H9 (cell line): ENCODE measurements at regions not wholly inside any gene's neighbourhood (a gene's known extent, or its start where the extent isn't known, plus 50 kb on each side); places are given as distances from the start of the nearest gene placed in this dataset.

Experiments
- DNase-seq: peaks from one replicate; pipeline ENCODE4 v3.0.0-alpha.2; 2017
- H2AFZ ChIP-seq: one replicate; pipeline ENCODE4 v1.6.1; 2013; ENCODE audit warnings: mild to moderate bottlenecking, low read length, control low read depth, moderate library complexity
- H2AK5ac ChIP-seq: 2 replicates; pipeline ENCODE4 v1.6.1; 2013; ENCODE audit warnings: low read length, control low read depth, mixed read lengths; ENCODE audit not compliant: insufficient read length
- H2BK120ac ChIP-seq: one replicate; pipeline ENCODE4 v1.6.1; 2013; ENCODE audit warnings: low read depth, mild to moderate bottlenecking, low read length, control low read depth, inconsistent platforms; ENCODE audit not compliant: poor library complexity, severe bottlenecking
- H2BK12ac ChIP-seq: 2 replicates; pipeline ENCODE4 v1.6.1; 2013; ENCODE audit warnings: low read length, control low read depth, mixed read lengths, low read depth; ENCODE audit not compliant: insufficient read length
- H2BK15ac ChIP-seq: 2 replicates; pipeline ENCODE4 v1.6.1; 2013; ENCODE audit warnings: low read depth, low read length, control low read depth
- H2BK20ac ChIP-seq: one replicate; pipeline ENCODE4 v1.6.1; 2013; ENCODE audit warnings: low read depth, mild to moderate bottlenecking, low read length, control low read depth, inconsistent platforms; ENCODE audit not compliant: poor library complexity, severe bottlenecking
- H2BK5ac ChIP-seq: 2 replicates; pipeline ENCODE4 v1.6.1; 2013; ENCODE audit warnings: low read length, control low read depth, mixed read lengths; ENCODE audit not compliant: insufficient read length
- H3K14ac ChIP-seq: 2 replicates; pipeline ENCODE4 v1.6.1; 2013; ENCODE audit warnings: low read length, control low read depth; ENCODE audit not compliant: insufficient read depth
- H3K18ac ChIP-seq: 2 replicates; pipeline ENCODE4 v1.6.1; 2013; ENCODE audit warnings: low read depth, mild to moderate bottlenecking, mixed read lengths, low read length, control low read depth; ENCODE audit not compliant: insufficient read length
- H3K23ac ChIP-seq: 2 replicates; pipeline ENCODE4 v1.6.1; 2013; ENCODE audit warnings: low read length, control low read depth, mixed read lengths, low read depth; ENCODE audit not compliant: insufficient read length
- H3K23me2 ChIP-seq: 2 replicates; pipeline ENCODE4 v1.6.1; 2013; ENCODE audit warnings: low read depth, mild to moderate bottlenecking, mixed read lengths, low read length, control low read depth; ENCODE audit not compliant: insufficient read length, poor library complexity, severe bottlenecking
- H3K27ac ChIP-seq: 2 replicates; pipeline ENCODE4 v1.5.1; 2013; ENCODE audit warnings: low read length, control low read depth, mixed read lengths, low read depth; ENCODE audit not compliant: insufficient read length
- H3K27me3 ChIP-seq: 2 replicates; pipeline ENCODE4 v1.6.1; 2013; ENCODE audit warnings: low read length, control low read depth, inconsistent platforms; ENCODE audit not compliant: insufficient read depth
- H3K4ac ChIP-seq: 2 replicates; pipeline ENCODE4 v1.6.1; 2013; ENCODE audit warnings: low read depth, mild to moderate bottlenecking, control low read depth, inconsistent platforms, low read length, moderate library complexity
- H3K4me1 ChIP-seq: 2 replicates; pipeline ENCODE4 v1.6.1; 2013; ENCODE audit warnings: low read length, control low read depth, inconsistent platforms; ENCODE audit not compliant: insufficient read depth
- H3K4me2 ChIP-seq: 2 replicates; pipeline ENCODE4 v1.6.1; 2013; ENCODE audit warnings: low read length, control low read depth, mixed read lengths; ENCODE audit not compliant: insufficient read length, insufficient read depth
- H3K56ac ChIP-seq: 2 replicates; pipeline ENCODE4 v1.6.1; 2013; ENCODE audit warnings: low read depth, mild to moderate bottlenecking, mixed read lengths, low read length, control low read depth; ENCODE audit not compliant: insufficient read length
- H3K79me1 ChIP-seq: 2 replicates; pipeline ENCODE4 v1.6.1; 2013; ENCODE audit warnings: low read depth, mild to moderate bottlenecking, moderate library complexity, low read length, control low read depth, inconsistent platforms; ENCODE audit not compliant: insufficient read depth, poor library complexity, severe bottlenecking
- H3K79me2 ChIP-seq: 2 replicates; pipeline ENCODE4 v1.6.1; 2013; ENCODE audit warnings: low read length, control low read depth, inconsistent platforms; ENCODE audit not compliant: insufficient read depth
- H3K9ac ChIP-seq: 2 replicates; pipeline ENCODE4 v1.6.1; 2013; ENCODE audit warnings: low read length, control low read depth, mixed read lengths; ENCODE audit not compliant: insufficient read length; ENCODE audit errors: extremely low read depth
- H3K9me3 ChIP-seq: one replicate; pipeline ENCODE4 v1.6.1; 2013; ENCODE audit warnings: low read depth, low read length, inconsistent platforms; ENCODE audit not compliant: control insufficient read depth
- H3T11ph ChIP-seq: one replicate; pipeline ENCODE4 v1.6.1; 2013; ENCODE audit warnings: mild to moderate bottlenecking, low read length, control low read depth, inconsistent platforms
- H4K20me1 ChIP-seq: one replicate; pipeline ENCODE4 v1.6.1; 2013; ENCODE audit not compliant: control insufficient read depth, insufficient read length, insufficient read depth
- H4K5ac ChIP-seq: 2 replicates; pipeline ENCODE4 v1.6.1; 2013; ENCODE audit warnings: low read depth, mild to moderate bottlenecking, mixed read lengths, low read length, control low read depth; ENCODE audit not compliant: insufficient read length
- H4K8ac ChIP-seq: replicated peaks from 2 replicates; pipeline ENCODE4 v1.6.1; 2013; ENCODE audit warnings: low read length, control low read depth, mixed read lengths, low read depth; ENCODE audit not compliant: insufficient read length
- H4K91ac ChIP-seq: 2 replicates; pipeline ENCODE4 v1.6.1; 2013; ENCODE audit warnings: low read depth, mild to moderate bottlenecking, moderate library complexity, mixed read lengths, low read length, control low read depth; ENCODE audit not compliant: insufficient read length
- H3K27ac Mint-ChIP-seq, 3 experiments: 2 replicates in 2 of 3; 3 replicates in 1 of 3; pipeline ENCODE4 v1.8.0; 2020 to 2021; ENCODE audit warnings: mixed read lengths in 3 of 3, mild to moderate bottlenecking in 1 of 3, moderate library complexity in 1 of 3
- H3K27me3 Mint-ChIP-seq: 2 replicates; pipeline ENCODE4 v1.8.0; 2021; ENCODE audit warnings: low read depth, mild to moderate bottlenecking, moderate library complexity, mixed read lengths
- H3K36me3 Mint-ChIP-seq, 3 experiments: 2 replicates in 2 of 3; 3 replicates in 1 of 3; pipeline ENCODE4 v1.8.0; 2020 to 2021; ENCODE audit warnings: low read depth in 3 of 3, mixed read lengths in 3 of 3; ENCODE audit not compliant: insufficient read depth in 1 of 3
- H3K4me1 Mint-ChIP-seq, 2 experiments: 2 replicates each; pipeline ENCODE4 v1.8.0; 2020; ENCODE audit warnings: mixed read lengths in 2 of 2
- H3K4me3 Mint-ChIP-seq, 2 experiments: 2 replicates in 1 of 2; 3 replicates in 1 of 2; pipeline ENCODE4 v1.8.0; 2020 to 2021; ENCODE audit warnings: mild to moderate bottlenecking in 2 of 2, mixed read lengths in 2 of 2, moderate library complexity in 1 of 2
- H3K9me3 Mint-ChIP-seq, 2 experiments: 2 replicates in 1 of 2; 3 replicates in 1 of 2; pipeline ENCODE4 v1.8.0; 2020; ENCODE audit warnings: mild to moderate bottlenecking in 2 of 2, mixed read lengths in 2 of 2, moderate library complexity in 1 of 2
- WGBS: extraction: QIAGEN DNeasy Blood & Tissue Kit; methylation state at CpG from one replicate; pipeline ENCODE4 v1.1.7; 2013; ENCODE audit warnings: missing lambda C conversion rate, low lambda C conversion rate, mixed read lengths; ENCODE audit not compliant: insufficient read length; ENCODE audit errors: extremely low coverage; 5-methylcytosine and 5-hydroxymethylcytosine counted together
- TF ChIP-seq, protein P1 (sequence below): fragments of 200-600 bp; sonication (generic); conservative IDR thresholded peaks from 3 replicates; pipeline ENCODE4 v1.8.0; 2021; ENCODE audit warnings: antibody characterized with exemption, mild to moderate bottlenecking

DNA sequence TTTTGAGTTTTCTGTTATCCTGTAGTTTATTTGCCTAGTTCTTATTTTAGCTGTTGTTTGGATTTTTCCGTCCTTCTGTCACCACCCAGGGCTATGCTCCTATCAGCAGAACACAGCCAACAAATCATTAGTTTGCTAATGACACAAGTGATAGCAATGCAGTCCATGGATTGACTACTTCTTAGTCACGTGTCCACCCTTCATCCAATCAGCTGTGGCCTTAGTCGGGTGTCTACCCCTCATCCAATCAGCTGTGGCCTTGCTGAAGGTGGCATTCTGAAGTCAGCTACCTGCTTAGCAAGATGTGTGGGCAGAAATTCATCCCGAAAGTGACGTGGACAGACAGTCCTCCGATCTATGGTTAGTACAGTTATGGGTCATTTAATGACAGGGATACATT is 182.3 kb downstream of the GALC start:
- no peaks in the 10 kb centered on the region for H3K79me1 ChIP-seq
- H3K27ac ChIP-seq = no peak overlapping the region
- no peak overlapping the region for H4K8ac ChIP-seq
- no peak for DNase-seq
- no peak overlapping the region for H3K56ac ChIP-seq
- H3K4me3 Mint-ChIP-seq = no peak overlapping the region
- H3K27me3 ChIP-seq = no peaks in the 10 kb centered on the region
- no peak overlapping the region for H2BK120ac ChIP-seq
- WGBS = no CpG with 5 or more reads among the region's 6 CpGs
- H4K5ac ChIP-seq = no peak overlapping the region
- H3K18ac ChIP-seq = no peak overlapping the region
- H3K23ac ChIP-seq = no peak overlapping the region
- H3T11ph ChIP-seq = no peak overlapping the region
- no peaks in the 10 kb centered on the region for H3K79me2 ChIP-seq
- H2AFZ ChIP-seq = no peak overlapping the region
- H3K9me3 Mint-ChIP-seq = no peaks in the 10 kb centered on the region; a peak in 1 of 5 replicates
- H3K36me3 Mint-ChIP-seq = peaks cover 0 to 2% (median 0%) of the 10 kb centered on the region in 3 experiments; a peak in 1 of 7 replicates
- H3K4me1 Mint-ChIP-seq = peaks cover 2 to 3% of the 10 kb centered on the region in 2 experiments; a peak in 2 of 4 replicates
- no peak overlapping the region for H3K4me2 ChIP-seq
- H4K91ac ChIP-seq = no peak overlapping the region
- no peak overlapping the region for H2BK12ac ChIP-seq
- H2BK15ac ChIP-seq = no peak overlapping the region
- no peak overlapping the region for H2BK20ac ChIP-seq
- H3K27ac Mint-ChIP-seq = no peak overlapping the region
- no peak overlapping the region for H3K4ac ChIP-seq
- no peaks in the 10 kb centered on the region for H4K20me1 ChIP-seq
- TF ChIP-seq, protein P1, sequence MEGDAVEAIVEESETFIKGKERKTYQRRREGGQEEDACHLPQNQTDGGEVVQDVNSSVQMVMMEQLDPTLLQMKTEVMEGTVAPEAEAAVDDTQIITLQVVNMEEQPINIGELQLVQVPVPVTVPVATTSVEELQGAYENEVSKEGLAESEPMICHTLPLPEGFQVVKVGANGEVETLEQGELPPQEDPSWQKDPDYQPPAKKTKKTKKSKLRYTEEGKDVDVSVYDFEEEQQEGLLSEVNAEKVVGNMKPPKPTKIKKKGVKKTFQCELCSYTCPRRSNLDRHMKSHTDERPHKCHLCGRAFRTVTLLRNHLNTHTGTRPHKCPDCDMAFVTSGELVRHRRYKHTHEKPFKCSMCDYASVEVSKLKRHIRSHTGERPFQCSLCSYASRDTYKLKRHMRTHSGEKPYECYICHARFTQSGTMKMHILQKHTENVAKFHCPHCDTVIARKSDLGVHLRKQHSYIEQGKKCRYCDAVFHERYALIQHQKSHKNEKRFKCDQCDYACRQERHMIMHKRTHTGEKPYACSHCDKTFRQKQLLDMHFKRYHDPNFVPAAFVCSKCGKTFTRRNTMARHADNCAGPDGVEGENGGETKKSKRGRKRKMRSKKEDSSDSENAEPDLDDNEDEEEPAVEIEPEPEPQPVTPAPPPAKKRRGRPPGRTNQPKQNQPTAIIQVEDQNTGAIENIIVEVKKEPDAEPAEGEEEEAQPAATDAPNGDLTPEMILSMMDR = no peak
- H2AK5ac ChIP-seq = no peak overlapping the region
- H3K27me3 Mint-ChIP-seq = no peaks in the 10 kb centered on the region
- no peaks in the 10 kb centered on the region for H3K23me2 ChIP-seq
- H3K14ac ChIP-seq = no peak overlapping the region
- no peak overlapping the region for H2BK5ac ChIP-seq
- no peaks in the 10 kb centered on the region for H3K9me3 ChIP-seq
- H3K9ac ChIP-seq = no peak overlapping the region
- H3K4me1 ChIP-seq = no peaks in the 10 kb centered on the region
